Mucosa of rectum (tissue), 2 donors: ENCODE measurements at regions not wholly inside any gene's neighbourhood (a gene's known extent, or its start where the extent isn't known, plus 50 kb on each side); places are given as distances from the start of the nearest gene placed in this dataset.
"Not testable (repeated sequence)": the region's sequence is repeated elsewhere in the genome, so short reads cannot be mapped to it uniquely, and the experiment has no call there.

ENCODE experiments used
- H3K27ac ChIP-seq, 2 donors: one replicate each; pipeline ENCODE4 v1.7.0; 2013; ENCODE audit warnings: inconsistent platforms in 2 of 2, low read depth in 2 of 2, low read length in 2 of 2
- H3K27me3 ChIP-seq, 2 donors: one replicate each; pipeline ENCODE4 v1.7.0; 2013; ENCODE audit warnings: low read length in 2 of 2; ENCODE audit not compliant: control insufficient read depth in 2 of 2, insufficient read depth in 2 of 2
- H3K36me3 ChIP-seq, 2 donors: one replicate each; pipeline ENCODE4 v1.7.0; 2013; ENCODE audit warnings: low read length in 2 of 2; ENCODE audit not compliant: control insufficient read depth in 2 of 2, insufficient read depth in 2 of 2
- H3K4me1 ChIP-seq, 2 donors: one replicate each; pipeline ENCODE4 v1.7.0; 2013; ENCODE audit warnings: low read length in 2 of 2, mild to moderate bottlenecking in 1 of 2; ENCODE audit not compliant: control insufficient read depth in 2 of 2, insufficient read depth in 2 of 2
- H3K4me3 ChIP-seq, 2 donors: one replicate each; pipeline ENCODE4 v1.7.0; 2013; ENCODE audit warnings: low read length in 2 of 2
- H3K9ac ChIP-seq, 2 donors: one replicate each; pipeline ENCODE4 v1.7.0; 2013; ENCODE audit warnings: low read length in 2 of 2, low read depth in 1 of 2, mild to moderate bottlenecking in 1 of 2
- H3K9me3 ChIP-seq, 2 donors: one replicate each; pipeline ENCODE4 v1.7.0; 2013; ENCODE audit warnings: low read length in 2 of 2; ENCODE audit not compliant: control insufficient read depth in 2 of 2
- donor health status: healthy.
- donor health status: Normal muscosa, but diverticular disease.

- not testable (repeated sequence) for H3K27ac ChIP-seq, H3K36me3 ChIP-seq, H3K4me3 ChIP-seq
Measured at GRCh38 chr5:98393205-98393604, 380.3 kb upstream of the RGMB start.

GRCh38 chr5:98397081-98397480 is 376.4 kb upstream of the RGMB start:
- Histone ChIP-seq H3K9ac (no peak overlapping the region), H3K4me1 (no peaks in the 10 kb centered on the region), H3K4me3 (no peak overlapping the region), H3K27ac (no peak overlapping the region), H3K36me3 (no peaks in the 10 kb centered on the region), H3K27me3 (no peaks in the 10 kb centered on the region), H3K9me3 (peaks cover 0 to 2% of the 10 kb centered on the region in 2 donors)

More at GRCh38 chr5:98393205-98393604, 380.3 kb upstream of the RGMB start:
- not testable (repeated sequence) for H3K9me3 ChIP-seq, H3K4me1 ChIP-seq, H3K27me3 ChIP-seq, H3K9ac ChIP-seq

- peaks cover 0 to 2% of the 10 kb centered on the region in 2 donors for H3K9me3 ChIP-seq
- no peaks in the 10 kb centered on the region for H3K36me3 ChIP-seq
- no peak overlapping the region for H3K9ac ChIP-seq
- H3K4me1 ChIP-seq = no peaks in the 10 kb centered on the region
- no peaks in the 10 kb centered on the region for H3K27me3 ChIP-seq
- no peak overlapping the region for H3K4me3 ChIP-seq
- no peak overlapping the region for H3K27ac ChIP-seq
Measured at GRCh38 chr5:98398465-98398864, 375.0 kb upstream of the RGMB start.

- Histone ChIP-seq H3K4me3 (no peak overlapping the region), H3K36me3 (no peaks in the 10 kb centered on the region), H3K27ac (no peak overlapping the region), H3K27me3 (no peaks in the 10 kb centered on the region), H3K9ac (no peak overlapping the region), H3K4me1 (no peaks in the 10 kb centered on the region), H3K9me3 (no peaks in the 10 kb centered on the region)
Measured at GRCh38 chr5:98401656-98402055, 371.8 kb upstream of the RGMB start.

- Histone ChIP-seq H3K4me3 (no peak overlapping the region), H3K4me1 (no peaks in the 10 kb centered on the region), H3K9me3 (no peaks in the 10 kb centered on the region), H3K27ac (no peak overlapping the region), H3K27me3 (no peaks in the 10 kb centered on the region), H3K36me3 (no peaks in the 10 kb centered on the region), H3K9ac (no peak overlapping the region)
Measured at GRCh38 chr5:98402130-98402529, 371.3 kb upstream of the RGMB start.

- H3K36me3 ChIP-seq = no peaks in the 10 kb centered on the region
Measured at GRCh38 chr5:98403131-98403530, 370.3 kb upstream of the RGMB start.

GRCh38 chr5:98414938-98415337 is 358.5 kb upstream of the RGMB start:
- no peaks in the 10 kb centered on the region for H3K27me3 ChIP-seq
- H3K4me3 ChIP-seq = no peak overlapping the region
- no peaks in the 10 kb centered on the region for H3K4me1 ChIP-seq
- no peaks in the 10 kb centered on the region for H3K36me3 ChIP-seq
- H3K27ac ChIP-seq = no peak overlapping the region
- H3K9me3 ChIP-seq = no peaks in the 10 kb centered on the region
- no peak overlapping the region for H3K9ac ChIP-seq

More at GRCh38 chr5:98403131-98403530, 370.3 kb upstream of the RGMB start:
- no peak overlapping the region for H3K4me3 ChIP-seq
- no peaks in the 10 kb centered on the region for H3K9me3 ChIP-seq
- no peak overlapping the region for H3K9ac ChIP-seq
- no peaks in the 10 kb centered on the region for H3K27me3 ChIP-seq
- no peaks in the 10 kb centered on the region for H3K4me1 ChIP-seq
- no peak overlapping the region for H3K27ac ChIP-seq

- no peak overlapping the region for H3K9ac ChIP-seq
- H3K27ac ChIP-seq = no peak overlapping the region
- H3K4me3 ChIP-seq = no peak overlapping the region
- H3K27me3 ChIP-seq = no peaks in the 10 kb centered on the region
- H3K9me3 ChIP-seq = no peaks in the 10 kb centered on the region
- H3K4me1 ChIP-seq = no peaks in the 10 kb centered on the region
- no peaks in the 10 kb centered on the region for H3K36me3 ChIP-seq
Measured at GRCh38 chr5:98415663-98416062, 357.8 kb upstream of the RGMB start.

GRCh38 chr5:98416541-98416940 is 356.9 kb upstream of the RGMB start:
- H3K4me3 ChIP-seq = no peak overlapping the region
- H3K36me3 ChIP-seq = no peaks in the 10 kb centered on the region
- no peak overlapping the region for H3K9ac ChIP-seq
- H3K4me1 ChIP-seq = no peaks in the 10 kb centered on the region
- H3K27ac ChIP-seq = no peak overlapping the region
- H3K9me3 ChIP-seq = no peaks in the 10 kb centered on the region
- H3K27me3 ChIP-seq = no peaks in the 10 kb centered on the region

- Histone ChIP-seq H3K27ac (no peak overlapping the region), H3K9me3 (no peaks in the 10 kb centered on the region), H3K4me3 (no peak overlapping the region), H3K36me3 (no peaks in the 10 kb centered on the region), H3K4me1 (no peaks in the 10 kb centered on the region), H3K9ac (no peak overlapping the region), H3K27me3 (no peaks in the 10 kb centered on the region)
Measured at GRCh38 chr5:98419825-98420224, 353.6 kb upstream of the RGMB start.
